ENCODE measurements at regions not wholly inside any gene's neighbourhood (a gene's known extent, or its start where the extent isn't known, plus 50 kb on each side); places are given as distances from the start of the nearest gene placed in this dataset.

GRCh38 chr15:36136049-36136448 is 443.4 kb upstream of the CDIN1 start:
- Histone ChIP-seq H3K27ac (ENCODE audit: low read length) (no peak overlapping the region), H3K27me3 (ENCODE audit: control insufficient read depth, insufficient read depth, low read length) (no peaks in the 10 kb centered on the region), H3K9me3 (ENCODE audit: control insufficient read depth, insufficient read depth, low read depth, low read length) (no peaks in the 10 kb centered on the region; the same call in 1 of the 2 replicates), H3K4me3 (ENCODE audit: low read depth in 2 of 2, low read length in 2 of 2) (no peak overlapping the region), H3K36me3 (ENCODE audit: control insufficient read depth, insufficient read depth, low read length) (no peaks in the 10 kb centered on the region), H3K4me1 (ENCODE audit: control insufficient read depth, insufficient read depth, low read length) (no peaks in the 10 kb centered on the region)
- intact Hi-C loops (cut with micrococcal nuclease; ENCODE audit: unreplicated experiment) = no loop called here
- POLR2A ChIA-PET = no interaction called here
- TF ChIP-seq POLR2AphosphoS5 (IDR thresholded peaks at IDR 0.05; ENCODE audit: low read depth, low read length) = no peak
- TF ChIP-seq SIN3A (IDR thresholded peaks at IDR 0.05; ENCODE audit: borderline replicate concordance, insufficient read depth, low read depth, low read length) = no peak
- TF ChIP-seq TCF7L2 (IDR thresholded peaks at IDR 0.05; ENCODE audit: low read depth, low read length) = no peak
- TF ChIP-seq REST (IDR thresholded peaks at IDR 0.05; ENCODE audit: insufficient read depth in 1 of 2, low read depth in 2 of 2, low read length in 1 of 2) = no peak
- TF ChIP-seq CTCF (IDR thresholded peaks at IDR 0.05) = no peak
- ATAC-seq (no peak), DNase-seq (ENCODE audit: low read depth, low spot score) (no peak)
- in situ Hi-C loops (cut with HindIII; ENCODE audit: low pct_unique_long_range_greater_than_20kb, low sequenced_read_pairs) = no loop called here
- no TSS peak for BruUV-seq (replicated peaks)
- CTCF ChIA-PET = no interaction called here

- no peak for ATAC-seq
- TF ChIP-seq POLR2AphosphoS5 (IDR thresholded peaks at IDR 0.05; ENCODE audit: low read depth, low read length) = no peak
- POLR2A ChIA-PET = no interaction called here
Observed at GRCh38 chr15:36152936-36153335, 426.5 kb upstream of the CDIN1 start.

GRCh38 chr15:36156879-36157427 is 422.5 kb upstream of the CDIN1 start:
- DNase-seq (ENCODE audit: low read depth, low spot score) (no peak), ATAC-seq (no peak)
- no peaks in the 10 kb centered on the region for H3K36me3 ChIP-seq (ENCODE audit: control insufficient read depth, insufficient read depth, low read length)
- CTCF ChIA-PET = no interaction called here
- no peak overlapping the region for H3K4me3 ChIP-seq (ENCODE audit: low read depth in 2 of 2, low read length in 2 of 2)
- no peak overlapping the region for H3K27ac ChIP-seq (ENCODE audit: low read length)
- intact Hi-C loops (cut with micrococcal nuclease; ENCODE audit: unreplicated experiment) = no loop called here
- TF ChIP-seq CTCF (IDR thresholded peaks at IDR 0.05) (no peak), SIN3A (IDR thresholded peaks at IDR 0.05; ENCODE audit: borderline replicate concordance, insufficient read depth, low read depth, low read length) (no peak), REST (IDR thresholded peaks at IDR 0.05; ENCODE audit: insufficient read depth in 1 of 2, low read depth in 2 of 2, low read length in 1 of 2) (no peak)
- H3K27me3 ChIP-seq (ENCODE audit: control insufficient read depth, insufficient read depth, low read length) = no peaks in the 10 kb centered on the region
- in situ Hi-C loops (cut with HindIII; ENCODE audit: low pct_unique_long_range_greater_than_20kb, low sequenced_read_pairs) = no loop called here
- POLR2A ChIA-PET = no interaction called here
- no peaks in the 10 kb centered on the region for H3K4me1 ChIP-seq (ENCODE audit: control insufficient read depth, insufficient read depth, low read length)
- BruUV-seq (replicated peaks) = no TSS peak
- no peaks in the 10 kb centered on the region for H3K9me3 ChIP-seq (ENCODE audit: control insufficient read depth, insufficient read depth, low read depth, low read length)

More at GRCh38 chr15:36152936-36153335, 426.5 kb upstream of the CDIN1 start:
- no TSS peak for BruUV-seq (replicated peaks)
- Histone ChIP-seq H3K27me3 (ENCODE audit: control insufficient read depth, insufficient read depth, low read length) (no peaks in the 10 kb centered on the region), H3K27ac (ENCODE audit: low read length) (no peak overlapping the region), H3K4me3 (ENCODE audit: low read depth in 2 of 2, low read length in 2 of 2) (no peak overlapping the region), H3K36me3 (ENCODE audit: control insufficient read depth, insufficient read depth, low read length) (no peaks in the 10 kb centered on the region), H3K4me1 (ENCODE audit: control insufficient read depth, insufficient read depth, low read length) (no peaks in the 10 kb centered on the region), H3K9me3 (ENCODE audit: control insufficient read depth, insufficient read depth, low read depth, low read length) (0 out of 2 replicates have a peak, but pooled peaks cover 4% of the 10 kb centered on the region)
- in situ Hi-C loops (cut with HindIII; ENCODE audit: low pct_unique_long_range_greater_than_20kb, low sequenced_read_pairs) = no loop called here
- intact Hi-C loops (cut with micrococcal nuclease; ENCODE audit: unreplicated experiment) = no loop called here
- no peak for DNase-seq (ENCODE audit: low read depth, low spot score)
- CTCF ChIA-PET = no interaction called here

All from Panc1 (cell line).